ENCODE measurements at regions not wholly inside any gene's neighbourhood (a gene's known extent, or its start where the extent isn't known, plus 50 kb on each side); places are given as distances from the start of the nearest gene placed in this dataset.

DNA sequence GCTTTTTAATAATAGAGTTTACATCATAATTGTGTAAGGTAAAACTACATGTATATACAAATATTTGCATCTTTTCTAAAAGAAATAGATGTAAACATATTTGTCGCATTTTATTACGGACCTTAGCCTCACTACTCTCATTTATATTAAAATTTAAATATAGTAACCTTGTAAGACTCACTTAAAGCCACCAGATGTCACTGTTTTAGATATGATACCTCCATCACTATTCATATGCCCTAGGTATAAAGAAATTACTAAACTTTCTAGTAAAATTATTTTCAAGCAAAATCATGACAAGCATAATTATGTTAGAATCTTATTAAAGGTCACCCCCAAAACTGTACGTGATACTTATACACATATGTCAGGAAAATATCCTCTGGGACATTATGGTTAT lies 674.3 kb upstream of the REG3G start:
- TF ChIP-seq CTCF (CRISPR knock-in tag; IDR thresholded peaks at IDR 0.05): no peak
- no peak for TF ChIP-seq KDM1A (CRISPR knock-in tag; IDR thresholded peaks at IDR 0.05)
- no peak for TF ChIP-seq ZSCAN20 (CRISPR knock-in tag; IDR thresholded peaks at IDR 0.05; ENCODE audit: borderline replicate concordance)
- TF ChIP-seq ZZZ3 (CRISPR knock-in tag; IDR thresholded peaks at IDR 0.05; ENCODE audit: borderline replicate concordance): no peak
- TF ChIP-seq, protein P1, sequence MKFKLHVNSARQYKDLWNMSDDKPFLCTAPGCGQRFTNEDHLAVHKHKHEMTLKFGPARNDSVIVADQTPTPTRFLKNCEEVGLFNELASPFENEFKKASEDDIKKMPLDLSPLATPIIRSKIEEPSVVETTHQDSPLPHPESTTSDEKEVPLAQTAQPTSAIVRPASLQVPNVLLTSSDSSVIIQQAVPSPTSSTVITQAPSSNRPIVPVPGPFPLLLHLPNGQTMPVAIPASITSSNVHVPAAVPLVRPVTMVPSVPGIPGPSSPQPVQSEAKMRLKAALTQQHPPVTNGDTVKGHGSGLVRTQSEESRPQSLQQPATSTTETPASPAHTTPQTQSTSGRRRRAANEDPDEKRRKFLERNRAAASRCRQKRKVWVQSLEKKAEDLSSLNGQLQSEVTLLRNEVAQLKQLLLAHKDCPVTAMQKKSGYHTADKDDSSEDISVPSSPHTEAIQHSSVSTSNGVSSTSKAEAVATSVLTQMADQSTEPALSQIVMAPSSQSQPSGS (CRISPR knock-in tag; IDR thresholded peaks at IDR 0.05): no peak
- no peak for TF ChIP-seq MAX (IDR thresholded peaks at IDR 0.05)
- TF ChIP-seq ZNF10 (CRISPR knock-in tag; IDR thresholded peaks at IDR 0.05; ENCODE audit: borderline replicate concordance, low read depth): no peak
- no peak for TF ChIP-seq EP300 (IDR thresholded peaks at IDR 0.05; ENCODE audit: low read depth in 2 of 2, low read length in 2 of 2)
- TF ChIP-seq EP300 (CRISPR knock-in tag; IDR thresholded peaks at IDR 0.05; ENCODE audit: borderline replicate concordance): no peak

All from HepG2 (cell line).